ENCODE measurements at regions not wholly inside any gene's neighbourhood (a gene's known extent, or its start where the extent isn't known, plus 50 kb on each side); places are given as distances from the start of the nearest gene placed in this dataset.

GRCh38 chr18:55900380-55900779, 312.4 kb upstream of the TCF4 start:
- no peak for TF ChIP-seq CTCF (IDR thresholded peaks at IDR 0.05)
- no peak for TF ChIP-seq POLR2A (IDR thresholded peaks at IDR 0.05)
